ENCODE measurements at regions not wholly inside any gene's neighbourhood (a gene's known extent, or its start where the extent isn't known, plus 50 kb on each side); places are given as distances from the start of the nearest gene placed in this dataset.
A peak's percentile ranks its signal among the peaks of the same experiment; 100 is the strongest.

GRCh38 chr5:8647111-8647510, 778.2 kb downstream of the MTRR start:
- DNase-seq = no peak
- H3K27me3 Mint-ChIP-seq (ENCODE audit: insufficient read depth) = no peaks in the 10 kb centered on the region
- peaks cover 9% of the 10 kb centered on the region; the same call in 1 of the 2 replicates for H3K4me1 Mint-ChIP-seq (ENCODE audit: low read depth)
- H3K36me3 Mint-ChIP-seq (ENCODE audit: low read depth) = no peaks in the 10 kb centered on the region
- H3K27ac Mint-ChIP-seq = no peak overlapping the region
- H3K9me3 Mint-ChIP-seq = no peaks in the 10 kb centered on the region
- no peak for TF ChIP-seq CTCF (IDR thresholded peaks at IDR 0.05)
- no peak overlapping the region for H3K4me3 Mint-ChIP-seq

- Mint-ChIP-seq H3K36me3 (ENCODE audit: low read depth) (no peaks in the 10 kb centered on the region), H3K27ac (no peak overlapping the region), H3K9me3 (no peaks in the 10 kb centered on the region), H3K4me3 (peak overlapping the region; percentile 2; the same call in 1 of the 2 replicates), H3K27me3 (ENCODE audit: insufficient read depth) (no peaks in the 10 kb centered on the region), H3K4me1 (ENCODE audit: low read depth) (peaks cover 9% of the 10 kb centered on the region; the same call in 1 of the 2 replicates)
- TF ChIP-seq CTCF (IDR thresholded peaks at IDR 0.05) = no peak
- DNase-seq = no peak
Observed at GRCh38 chr5:8650186-8650585, 781.2 kb downstream of the MTRR start.

DNA sequence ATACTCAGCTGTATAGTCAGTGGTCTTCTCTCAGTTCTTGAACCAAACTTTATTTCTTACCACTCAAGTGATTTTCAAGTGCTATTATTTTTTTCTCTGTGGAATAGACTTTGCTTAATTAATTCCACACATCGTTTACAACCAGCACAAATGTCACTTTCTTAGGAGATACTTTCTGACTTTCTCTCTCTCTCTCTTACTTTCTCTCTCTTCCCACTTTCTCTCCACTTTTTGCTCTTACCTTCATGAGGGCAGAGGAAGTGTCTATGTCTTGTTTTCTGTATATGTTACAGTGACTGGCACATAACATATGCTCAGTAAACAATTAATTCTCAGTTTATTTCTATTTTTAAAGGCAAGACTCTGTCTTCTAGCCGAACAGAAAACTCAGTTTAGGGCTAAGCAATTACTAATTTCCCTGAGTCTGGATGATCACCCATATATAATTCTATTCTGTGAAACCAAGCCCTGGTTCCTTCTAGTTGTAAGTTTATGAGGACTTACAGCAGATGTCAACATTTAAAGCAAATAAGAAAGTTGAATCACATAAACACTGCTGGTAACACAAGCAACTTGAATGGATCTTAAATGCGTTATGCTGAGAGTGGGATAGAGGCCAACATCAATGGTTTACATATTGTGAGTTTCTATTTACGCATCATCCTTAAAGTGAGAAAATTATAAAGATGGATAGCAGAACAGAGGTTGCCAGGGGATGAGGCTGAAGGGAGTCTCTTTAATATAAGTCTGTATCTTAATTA, 791.4 kb downstream of the MTRR start:
- H3K4me3 Mint-ChIP-seq = no peak overlapping the region
- no peaks in the 10 kb centered on the region for H3K36me3 Mint-ChIP-seq (ENCODE audit: low read depth)
- no peaks in the 10 kb centered on the region for H3K9me3 Mint-ChIP-seq
- no peaks in the 10 kb centered on the region for H3K4me1 Mint-ChIP-seq (ENCODE audit: low read depth)
- no peak for TF ChIP-seq CTCF (IDR thresholded peaks at IDR 0.05)
- peaks cover 6% of the 10 kb centered on the region for H3K27me3 Mint-ChIP-seq (ENCODE audit: insufficient read depth)
- no peak for DNase-seq
- no peak overlapping the region for H3K27ac Mint-ChIP-seq

- Mint-ChIP-seq H3K9me3 (no peaks in the 10 kb centered on the region), H3K4me1 (ENCODE audit: low read depth) (no peaks in the 10 kb centered on the region), H3K36me3 (ENCODE audit: low read depth) (no peaks in the 10 kb centered on the region), H3K4me3 (no peak overlapping the region), H3K27ac (no peak overlapping the region), H3K27me3 (ENCODE audit: insufficient read depth) (peaks cover 6% of the 10 kb centered on the region)
- no peak for TF ChIP-seq CTCF (IDR thresholded peaks at IDR 0.05)
- no peak for DNase-seq
Observed at GRCh38 chr5:8663374-8663773, 794.4 kb downstream of the MTRR start.

DNA sequence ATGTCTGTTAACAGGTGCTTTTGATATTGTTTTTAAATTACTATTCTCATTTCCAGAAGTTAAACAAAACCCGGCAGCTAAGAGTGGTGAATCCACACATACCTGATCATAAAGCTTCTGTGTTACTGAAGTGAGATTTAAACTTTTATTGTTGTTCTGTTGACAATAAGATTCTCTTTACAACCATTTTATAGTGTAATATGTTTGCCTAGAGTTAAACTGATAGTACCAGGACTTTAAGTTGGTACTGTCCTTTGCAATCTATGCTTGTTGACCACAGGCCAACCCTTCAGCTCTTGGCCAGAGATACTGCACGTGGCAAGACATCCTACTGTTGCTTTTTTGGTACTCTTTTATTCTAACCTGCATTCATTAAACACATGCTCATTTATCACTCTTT, 806.2 kb downstream of the MTRR start:
- Mint-ChIP-seq H3K36me3 (ENCODE audit: low read depth) (no peaks in the 10 kb centered on the region), H3K27me3 (ENCODE audit: insufficient read depth) (no peaks in the 10 kb centered on the region), H3K4me3 (no peak overlapping the region), H3K9me3 (no peaks in the 10 kb centered on the region), H3K4me1 (ENCODE audit: low read depth) (no peaks in the 10 kb centered on the region), H3K27ac (no peak overlapping the region)
- no peak for DNase-seq
- TF ChIP-seq CTCF (IDR thresholded peaks at IDR 0.05) = no peak
